ENCODE measurements at regions not wholly inside any gene's neighbourhood (a gene's known extent, or its start where the extent isn't known, plus 50 kb on each side); places are given as distances from the start of the nearest gene placed in this dataset.

DNA sequence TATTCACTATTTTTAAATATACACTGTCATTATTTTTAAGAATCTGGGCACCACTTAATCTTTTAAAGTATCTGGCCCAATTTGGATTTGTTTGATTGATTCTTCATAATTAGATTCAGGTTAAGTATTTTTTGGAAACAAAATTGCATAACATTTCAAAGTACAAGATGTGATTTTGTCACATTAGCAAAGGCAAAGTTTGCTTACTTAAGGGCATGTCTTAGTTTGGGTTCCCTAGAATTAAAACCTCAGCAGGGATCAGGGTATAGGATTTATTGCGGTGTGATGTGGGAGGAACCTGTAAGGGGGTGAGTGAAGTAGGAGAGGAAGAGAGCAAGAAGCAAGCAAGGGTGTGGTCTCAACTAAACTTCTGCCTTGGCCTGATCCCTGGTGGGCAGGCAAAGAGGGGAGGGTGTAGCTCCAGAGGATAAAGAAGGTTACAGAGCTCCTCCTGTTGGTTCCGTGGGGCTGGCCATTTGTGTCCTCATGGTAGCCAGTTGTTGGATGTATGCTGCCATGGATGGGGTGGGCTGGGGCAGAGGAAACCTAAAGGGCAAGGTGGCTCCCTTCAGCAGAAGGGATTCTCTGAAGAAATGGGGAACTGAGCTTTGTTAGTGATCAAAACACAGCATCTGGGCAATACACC, 668.7 kb upstream of the SLC35B3 start:
- Histone ChIP-seq H3K27ac (ENCODE audit: insufficient read depth, low read depth, low read length) (no peak overlapping the region), H3K9me3 (replicated peaks; ENCODE audit: control insufficient read depth, insufficient read depth, low read length) (peaks cover 3% of the 10 kb centered on the region), H3K9me1 (replicated peaks; ENCODE audit: control insufficient read depth, extremely low read depth, insufficient read depth, low read length) (no peaks in the 10 kb centered on the region), H3K9ac (replicated peaks; ENCODE audit: extremely low read depth, insufficient read depth, low read length) (no peak overlapping the region), H3K4me3 (replicated peaks in 1 of 3; ENCODE audit: insufficient read depth in 1 of 3, low read depth in 1 of 3, low read length in 3 of 3) (no peak overlapping the region), H4K20me1 (replicated peaks; ENCODE audit: control insufficient read depth, extremely low read depth, insufficient read depth, low read length) (no peaks in the 10 kb centered on the region), H3K27me3 (ENCODE audit: control insufficient read depth in 2 of 2, insufficient read depth in 2 of 2, low read length in 2 of 2) (no peaks in the 10 kb centered on the region), H3K4me1 (ENCODE audit: control insufficient read depth, extremely low read depth, insufficient read depth, low read length) (no peaks in the 10 kb centered on the region), H3K79me2 (ENCODE audit: control insufficient read depth, insufficient read depth, low read length) (no peaks in the 10 kb centered on the region), H3K4me2 (ENCODE audit: insufficient read depth, low read length) (no peak overlapping the region), H2AFZ (ENCODE audit: low read depth, low read length) (no peak overlapping the region), H3K36me3 (ENCODE audit: control insufficient read depth in 2 of 2, extremely low read depth in 1 of 2, insufficient read depth in 2 of 2, low read length in 2 of 2) (no peaks in the 10 kb centered on the region)
- intact Hi-C loops (cut with micrococcal nuclease) (no loop called here), dilution Hi-C loops (cut with MboI; ENCODE audit: extremely low pct_ligation_motif_present, low sequenced_read_pairs) (no loop called here)
- DNase-seq (ENCODE audit: low read depth, low spot score) (no peak), FAIRE-seq (no peak)
- TF ChIP-seq JUN (IDR thresholded peaks at IDR 0.05; ENCODE audit: borderline replicate concordance, insufficient read depth, insufficient read length, low read depth): no peak
- no peak for TF ChIP-seq EZH2 (IDR thresholded peaks at IDR 0.05; ENCODE audit: borderline replicate concordance, low read depth, low read length, severe bottlenecking)
- TF ChIP-seq POLR2AphosphoS5 (IDR thresholded peaks at IDR 0.05; ENCODE audit: insufficient read depth, low read depth, low read length): no peak
- no peak for TF ChIP-seq POLR2A (IDR thresholded peaks at IDR 0.05; ENCODE audit: low read depth, low read length)
- TF ChIP-seq FOS (IDR thresholded peaks at IDR 0.05; ENCODE audit: borderline replicate concordance, insufficient read depth, low read length): no peak
- TF ChIP-seq GATA2 (IDR thresholded peaks at IDR 0.05; ENCODE audit: insufficient read depth, insufficient read length, low read depth, low read length): no peak
- no peak for TF ChIP-seq MAX (IDR thresholded peaks at IDR 0.05; ENCODE audit: insufficient read depth, insufficient read length)
- CTCF ChIA-PET: no interaction called here
- no TSS peak for BruUV-seq (replicated peaks)
- POLR2A ChIA-PET: no interaction called here

DNA sequence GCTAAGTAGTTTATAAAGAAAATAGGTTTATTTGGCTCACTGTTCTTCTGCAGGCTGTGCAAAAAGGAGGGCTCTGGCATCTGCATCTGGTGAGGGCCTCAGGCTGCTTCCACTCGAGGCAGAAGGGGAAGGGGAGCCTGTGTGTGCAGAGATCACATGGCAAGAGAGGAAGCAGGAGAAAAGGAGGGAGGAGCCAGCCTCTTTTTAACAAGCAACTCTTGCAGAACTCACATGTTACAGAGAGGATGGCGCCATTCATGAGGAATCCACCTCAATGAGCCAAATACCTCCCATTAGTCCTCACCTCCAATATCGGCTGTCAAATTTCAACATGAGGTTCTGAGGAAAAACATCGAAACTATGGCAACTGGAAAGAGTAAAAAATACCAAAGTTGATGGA, 666.6 kb upstream of the SLC35B3 start:
- CTCF ChIA-PET: no interaction called here
- FAIRE-seq: no peak

More for the DNA sequence above, 666.6 kb upstream of the SLC35B3 start:
- no peak overlapping the region for H3K9ac ChIP-seq (replicated peaks; ENCODE audit: extremely low read depth, insufficient read depth, low read length)
- dilution Hi-C loops (cut with MboI; ENCODE audit: extremely low pct_ligation_motif_present, low sequenced_read_pairs): no loop called here
- DNase-seq (ENCODE audit: low read depth, low spot score): no peak
- H3K36me3 ChIP-seq (ENCODE audit: control insufficient read depth in 2 of 2, extremely low read depth in 1 of 2, insufficient read depth in 2 of 2, low read length in 2 of 2): no peaks in the 10 kb centered on the region
- intact Hi-C loops (cut with micrococcal nuclease): no loop called here
- no TSS peak for BruUV-seq (replicated peaks)
- H3K4me1 ChIP-seq (ENCODE audit: control insufficient read depth, extremely low read depth, insufficient read depth, low read length): no peaks in the 10 kb centered on the region
- H3K27me3 ChIP-seq (ENCODE audit: control insufficient read depth in 2 of 2, insufficient read depth in 2 of 2, low read length in 2 of 2): no peaks in the 10 kb centered on the region
- peaks cover 5% of the 10 kb centered on the region for H3K9me3 ChIP-seq (replicated peaks; ENCODE audit: control insufficient read depth, insufficient read depth, low read length)
- TF ChIP-seq POLR2A (IDR thresholded peaks at IDR 0.05; ENCODE audit: low read depth, low read length) (no peak), MAX (IDR thresholded peaks at IDR 0.05; ENCODE audit: insufficient read depth, insufficient read length) (no peak), JUN (IDR thresholded peaks at IDR 0.05; ENCODE audit: borderline replicate concordance, insufficient read depth, insufficient read length, low read depth) (no peak), CTCF (IDR thresholded peaks at IDR 0.05; ENCODE audit: extremely low read depth in 1 of 2, insufficient read depth in 1 of 2, low read depth in 1 of 2, low read length in 2 of 2) (no peak), FOS (IDR thresholded peaks at IDR 0.05; ENCODE audit: borderline replicate concordance, insufficient read depth, low read length) (no peak), POLR2AphosphoS5 (IDR thresholded peaks at IDR 0.05; ENCODE audit: insufficient read depth, low read depth, low read length) (no peak), MYC (IDR thresholded peaks at IDR 0.05; ENCODE audit: low read depth, low read length) (no peak), EZH2 (IDR thresholded peaks at IDR 0.05; ENCODE audit: borderline replicate concordance, low read depth, low read length, severe bottlenecking) (no peak), GATA2 (IDR thresholded peaks at IDR 0.05; ENCODE audit: insufficient read depth, insufficient read length, low read depth, low read length) (no peak)
- no peaks in the 10 kb centered on the region for H3K9me1 ChIP-seq (replicated peaks; ENCODE audit: control insufficient read depth, extremely low read depth, insufficient read depth, low read length)
- H3K4me3 ChIP-seq (replicated peaks in 1 of 3; ENCODE audit: insufficient read depth in 1 of 3, low read depth in 1 of 3, low read length in 3 of 3): no peak overlapping the region
- POLR2A ChIA-PET: no interaction called here
- H2AFZ ChIP-seq (ENCODE audit: low read depth, low read length): no peak overlapping the region
- no peak overlapping the region for H3K4me2 ChIP-seq (ENCODE audit: insufficient read depth, low read length)
- H3K27ac ChIP-seq (ENCODE audit: insufficient read depth, low read depth, low read length): no peak overlapping the region
- H4K20me1 ChIP-seq (replicated peaks; ENCODE audit: control insufficient read depth, extremely low read depth, insufficient read depth, low read length): no peaks in the 10 kb centered on the region
- no peaks in the 10 kb centered on the region for H3K79me2 ChIP-seq (ENCODE audit: control insufficient read depth, insufficient read depth, low read length)
